VCaP (cell line): ENCODE measurements at regions not wholly inside any gene's neighbourhood (a gene's known extent, or its start where the extent isn't known, plus 50 kb on each side); places are given as distances from the start of the nearest gene placed in this dataset.

Source experiments
- H3K27ac ChIP-seq: fragments of 450-650 bp; 2 replicates; pipeline ENCODE4 v1.5.1; 2017
- TF ChIP-seq, protein P1 (sequence below): fragments of 450-650 bp; conservative IDR thresholded peaks from 2 replicates; pipeline ENCODE4 v1.5.1; 2017; ENCODE audit warnings: mild to moderate bottlenecking, moderate library complexity

DNA sequence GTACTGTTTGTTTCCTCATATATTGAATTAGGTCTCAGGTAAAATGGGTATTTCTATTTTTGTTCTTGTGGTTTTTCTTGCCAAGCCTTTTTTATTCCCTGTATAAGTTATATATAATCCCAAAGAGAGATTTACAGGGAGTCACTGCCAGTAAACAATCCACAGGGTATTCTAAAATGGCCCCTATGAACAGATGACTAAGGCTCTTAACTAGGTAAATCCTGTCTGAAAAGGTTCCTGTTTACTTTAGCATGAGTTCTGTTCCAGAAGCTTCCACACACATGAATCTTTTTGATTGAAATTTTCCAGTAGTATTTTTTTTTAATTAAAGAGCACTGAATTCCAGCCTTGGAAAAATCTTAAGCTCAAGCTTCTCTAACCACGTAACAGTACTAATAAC, 552.8 kb upstream of the CCDC179 start:
- TF ChIP-seq, protein P1, sequence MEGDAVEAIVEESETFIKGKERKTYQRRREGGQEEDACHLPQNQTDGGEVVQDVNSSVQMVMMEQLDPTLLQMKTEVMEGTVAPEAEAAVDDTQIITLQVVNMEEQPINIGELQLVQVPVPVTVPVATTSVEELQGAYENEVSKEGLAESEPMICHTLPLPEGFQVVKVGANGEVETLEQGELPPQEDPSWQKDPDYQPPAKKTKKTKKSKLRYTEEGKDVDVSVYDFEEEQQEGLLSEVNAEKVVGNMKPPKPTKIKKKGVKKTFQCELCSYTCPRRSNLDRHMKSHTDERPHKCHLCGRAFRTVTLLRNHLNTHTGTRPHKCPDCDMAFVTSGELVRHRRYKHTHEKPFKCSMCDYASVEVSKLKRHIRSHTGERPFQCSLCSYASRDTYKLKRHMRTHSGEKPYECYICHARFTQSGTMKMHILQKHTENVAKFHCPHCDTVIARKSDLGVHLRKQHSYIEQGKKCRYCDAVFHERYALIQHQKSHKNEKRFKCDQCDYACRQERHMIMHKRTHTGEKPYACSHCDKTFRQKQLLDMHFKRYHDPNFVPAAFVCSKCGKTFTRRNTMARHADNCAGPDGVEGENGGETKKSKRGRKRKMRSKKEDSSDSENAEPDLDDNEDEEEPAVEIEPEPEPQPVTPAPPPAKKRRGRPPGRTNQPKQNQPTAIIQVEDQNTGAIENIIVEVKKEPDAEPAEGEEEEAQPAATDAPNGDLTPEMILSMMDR = no peak
- no peak overlapping the region for H3K27ac ChIP-seq

DNA sequence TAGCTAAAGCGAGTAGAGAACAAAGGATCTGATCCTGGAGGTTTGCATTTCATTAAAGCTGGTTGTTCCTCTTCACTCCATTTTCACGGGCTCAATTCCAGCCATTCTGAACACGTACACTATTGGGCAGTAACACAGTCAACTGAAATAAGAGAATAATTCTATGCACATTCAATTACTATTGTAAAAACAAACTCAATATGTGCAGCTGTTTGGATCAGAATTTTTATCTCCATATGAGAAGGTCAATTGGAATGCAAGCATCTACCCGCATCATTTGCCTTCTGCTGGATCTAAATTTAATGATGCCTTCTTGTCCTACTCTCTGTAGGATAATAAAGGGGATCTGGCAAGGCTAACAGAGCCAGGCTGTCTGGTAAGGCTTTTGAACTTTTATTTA, 562.8 kb upstream of the CCDC179 start:
- TF ChIP-seq, protein P1 = no peak
- no peak overlapping the region for H3K27ac ChIP-seq

DNA sequence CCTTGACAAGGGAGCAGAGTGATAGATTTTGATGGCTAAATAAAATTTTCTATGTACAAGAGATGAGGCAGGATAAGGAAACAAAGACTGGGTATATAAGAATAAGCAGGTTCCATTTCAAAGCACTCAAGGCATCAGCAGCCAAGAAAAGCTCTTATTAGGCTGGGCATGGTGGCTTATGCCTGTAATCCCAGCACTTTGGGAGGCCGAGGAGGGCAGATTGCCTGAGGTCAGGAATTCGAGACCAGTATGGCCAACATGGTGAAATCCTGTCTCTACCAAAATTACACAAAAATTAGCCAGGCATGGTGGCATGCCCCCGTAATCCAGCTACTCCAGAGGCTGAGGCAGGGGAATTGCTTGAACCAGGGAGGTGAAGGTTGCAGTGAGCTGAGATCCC, 563.4 kb upstream of the CCDC179 start:
- TF ChIP-seq, protein P1 = no peak
- H3K27ac ChIP-seq = no peak overlapping the region; the same call in 1 of the 2 replicates

DNA sequence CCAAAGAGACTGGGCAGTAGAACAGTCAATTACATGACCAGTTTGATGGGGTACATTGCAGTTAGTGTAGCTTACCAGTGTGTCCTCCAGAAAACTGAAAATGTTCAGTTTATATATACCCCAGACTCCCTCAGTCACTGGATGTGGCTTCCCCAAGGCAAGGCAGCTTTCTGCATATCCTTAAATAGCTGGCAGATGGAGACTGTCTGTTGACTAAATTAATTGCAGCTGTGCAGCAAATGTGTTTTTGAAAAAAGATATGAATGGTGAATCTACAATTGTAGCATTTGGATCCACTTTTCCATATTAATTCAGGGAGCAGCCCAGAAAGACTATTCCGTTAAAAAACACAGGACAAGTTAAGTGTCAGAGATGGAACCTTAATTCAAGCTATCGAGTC, 565.1 kb upstream of the CCDC179 start:
- no peak overlapping the region for H3K27ac ChIP-seq
- TF ChIP-seq, protein P1 = no peak

DNA sequence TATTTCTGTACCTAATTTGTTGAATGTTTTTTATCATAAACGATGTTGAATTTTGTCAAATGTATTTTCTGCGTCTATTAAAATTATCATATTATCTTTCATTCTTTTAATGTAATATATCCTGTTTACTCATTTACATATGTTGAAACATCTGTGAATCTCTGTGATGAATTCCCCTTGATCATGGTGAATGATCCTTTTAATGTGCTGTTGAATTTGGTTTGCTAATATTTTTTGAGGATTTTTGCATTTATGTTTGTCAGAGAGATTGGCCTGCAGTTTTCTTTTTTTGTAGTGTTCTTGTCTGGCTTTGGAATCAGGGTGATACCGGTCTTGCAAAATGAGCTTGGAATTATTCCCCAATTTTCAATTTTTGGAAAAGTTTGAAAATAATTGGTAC, 569.3 kb upstream of the CCDC179 start:
- TF ChIP-seq, protein P1 = no peak
- H3K27ac ChIP-seq = no peak overlapping the region

DNA sequence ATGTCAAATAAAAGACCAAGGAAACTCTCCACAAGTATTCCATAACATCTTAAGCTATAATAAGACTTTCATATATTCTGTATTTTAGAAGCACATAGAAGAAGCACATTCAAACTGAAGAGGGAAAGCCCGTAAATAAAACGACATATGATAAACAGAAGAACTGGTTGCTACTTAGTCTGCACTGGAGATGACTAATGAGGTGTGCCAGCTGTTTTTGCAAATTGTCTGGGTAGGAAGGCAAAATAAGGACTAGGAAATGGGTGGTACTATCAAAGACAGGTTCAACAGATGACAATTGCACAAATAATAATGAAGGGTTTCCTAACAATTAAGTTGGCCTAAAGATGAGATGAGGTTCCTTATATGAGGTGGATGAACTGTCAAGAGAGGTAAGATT, 593.2 kb upstream of the CCDC179 start:
- H3K27ac ChIP-seq = no peak overlapping the region
- TF ChIP-seq, protein P1 = no peak

DNA sequence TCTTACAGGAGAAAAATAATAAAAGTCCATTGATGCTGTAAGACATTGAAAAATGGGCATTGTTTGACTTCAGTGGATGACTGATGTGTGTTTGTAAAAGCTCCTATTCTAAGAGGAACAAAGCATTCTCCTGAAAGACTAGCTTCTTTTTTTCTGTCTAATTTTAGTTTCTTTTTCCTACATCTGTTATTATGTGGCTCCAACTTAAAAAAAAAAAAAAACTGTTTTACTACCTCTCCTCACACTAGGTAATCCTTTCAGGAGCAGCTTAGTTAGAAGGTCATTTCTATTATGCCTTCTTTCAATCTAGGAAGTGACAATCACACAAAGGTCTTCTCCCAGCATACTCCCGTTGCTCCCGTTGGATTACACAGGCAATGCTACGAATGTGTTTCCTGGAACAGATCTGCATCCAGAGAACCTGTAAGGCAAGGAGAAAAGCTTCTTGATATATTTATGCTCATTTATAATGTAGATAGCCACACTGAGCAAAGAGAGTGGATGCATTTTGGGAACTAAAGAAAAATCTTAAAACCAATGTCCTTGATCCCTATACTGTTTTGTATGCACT, 595.1 kb upstream of the CCDC179 start:
- H3K27ac ChIP-seq = no peak overlapping the region
- TF ChIP-seq, protein P1 = no peak
